PFSK-1 (cell line): ENCODE measurements at regions not wholly inside any gene's neighbourhood (a gene's known extent, or its start where the extent isn't known, plus 50 kb on each side); places are given as distances from the start of the nearest gene placed in this dataset.

Experiments
- POLR2AphosphoS5 ChIP-seq: IDR thresholded peaks from 2 replicates; pipeline ENCODE4 v1.6.1; 2012; ENCODE audit warnings: low read depth, mild to moderate bottlenecking, control low read depth, low read length, moderate library complexity
- REST ChIP-seq, 2 experiments: IDR thresholded peaks; 2 replicates each; pipeline versions ENCODE4 v1.6.1 to v1.8.0; 2011 to 2012; ENCODE audit warnings: low read depth in 2 of 2, low read length in 2 of 2, control low read depth in 1 of 2, inconsistent platforms in 1 of 2, mild to moderate bottlenecking in 1 of 2, moderate library complexity in 1 of 2; ENCODE audit not compliant: insufficient read depth in 1 of 2
- SIN3A ChIP-seq: IDR thresholded peaks from 2 replicates; pipeline ENCODE4 v1.6.1; 2012; ENCODE audit warnings: mild to moderate bottlenecking, low read length, moderate library complexity, borderline replicate concordance; ENCODE audit not compliant: insufficient read depth

GRCh38 chr7:41054960-41055661 is 647.8 kb downstream of the INHBA start:
- TF ChIP-seq SIN3A: no peak
- no peak for TF ChIP-seq REST (IDR thresholded peaks at IDR 0.05; ENCODE audit: insufficient read depth in 1 of 2, low read depth in 2 of 2, low read length in 2 of 2)
- no peak for TF ChIP-seq POLR2AphosphoS5
